Endodermal cell (in vitro differentiated cells): ENCODE measurements at regions not wholly inside any gene's neighbourhood (a gene's known extent, or its start where the extent isn't known, plus 50 kb on each side); places are given as distances from the start of the nearest gene placed in this dataset.
"Not testable (repeated sequence)": the region's sequence is repeated elsewhere in the genome, so short reads cannot be mapped to it uniquely, and the experiment has no call there.

Experiments
- DNase-seq: peaks from one replicate; pipeline ENCODE4 v3.0.0-alpha.2; 2017
- H3K27ac ChIP-seq: 2 replicates; pipeline ENCODE4 v1.5.1; 2013; ENCODE audit warnings: mild to moderate bottlenecking, low read depth, low read length, moderate library complexity
- H3K27me3 ChIP-seq: 2 replicates; pipeline ENCODE4 v1.6.1; 2013; ENCODE audit warnings: mild to moderate bottlenecking, low read length, moderate library complexity; ENCODE audit not compliant: insufficient read depth, control insufficient read depth, poor library complexity, severe bottlenecking
- H3K36me3 ChIP-seq: 2 replicates; pipeline ENCODE4 v1.7.0; 2013; ENCODE audit warnings: mild to moderate bottlenecking, low read length, moderate library complexity; ENCODE audit not compliant: control insufficient read depth, insufficient read depth
- H3K4me1 ChIP-seq: one replicate; pipeline ENCODE4 v1.7.0; 2013; ENCODE audit warnings: low read length; ENCODE audit not compliant: control insufficient read depth, insufficient read depth
- H3K4me3 ChIP-seq: 2 replicates; pipeline ENCODE4 v1.5.1; 2013; ENCODE audit warnings: mild to moderate bottlenecking, low read length, moderate library complexity
- H3K9ac ChIP-seq: 2 replicates; pipeline ENCODE4 v1.6.1; 2013; ENCODE audit warnings: mild to moderate bottlenecking, low read length, moderate library complexity; ENCODE audit not compliant: poor library complexity, severe bottlenecking; ENCODE audit errors: extremely low read depth
- H3K9me3 ChIP-seq: 2 replicates; pipeline ENCODE4 v1.6.1; 2013; ENCODE audit warnings: mild to moderate bottlenecking, low read length, moderate library complexity; ENCODE audit not compliant: control insufficient read depth
- H3K27ac Mint-ChIP-seq: 2 replicates; pipeline ENCODE4 v1.8.0; 2020; ENCODE audit warnings: mixed read lengths
- H3K27me3 Mint-ChIP-seq: 2 replicates; pipeline ENCODE4 v1.8.0; 2021; ENCODE audit warnings: mild to moderate bottlenecking, mixed read lengths; ENCODE audit not compliant: insufficient read depth
- H3K36me3 Mint-ChIP-seq: 2 replicates; pipeline ENCODE4 v1.8.0; 2020; ENCODE audit warnings: low read depth, mixed read lengths
- H3K4me1 Mint-ChIP-seq: 2 replicates; pipeline ENCODE4 v1.8.0; 2020; ENCODE audit warnings: mixed read lengths
- H3K4me3 Mint-ChIP-seq: 2 replicates; pipeline ENCODE4 v1.8.0; 2020; ENCODE audit warnings: mild to moderate bottlenecking, moderate library complexity, mixed read lengths
- H3K9me3 Mint-ChIP-seq: 2 replicates; pipeline ENCODE4 v1.8.0; 2020; ENCODE audit warnings: mild to moderate bottlenecking, mixed read lengths
- CTCF ChIP-seq: fragments of 200-600 bp; sonication (generic); conservative IDR thresholded peaks from 2 replicates; pipeline ENCODE4 v1.5.0; 2021; ENCODE audit warnings: antibody characterized with exemption, mild to moderate bottlenecking
- WGBS, 2 experiments: methylation state at CpG; one replicate each; pipeline versions ENCODE4 v1.1.5 to v1.1.7; 2013; ENCODE audit warnings: missing lambda C conversion rate in 2 of 2, mixed read lengths in 1 of 2; ENCODE audit not compliant: insufficient coverage in 1 of 2, insufficient read length in 1 of 2; 5-methylcytosine and 5-hydroxymethylcytosine counted together

- not testable (repeated sequence) for H3K27me3 Mint-ChIP-seq, H3K27ac Mint-ChIP-seq, H3K9ac ChIP-seq, H3K36me3 ChIP-seq, H3K36me3 Mint-ChIP-seq, H3K4me1 Mint-ChIP-seq, H3K27ac ChIP-seq, H3K4me3 ChIP-seq, H3K4me1 ChIP-seq, H3K27me3 ChIP-seq, H3K4me3 Mint-ChIP-seq, H3K9me3 ChIP-seq
- peak; percentile 49 for TF ChIP-seq CTCF
- 74% methylated on average over 3 of the region's 3 CpGs; no CpG with 5 or more reads in 1 of the 2 experiments for WGBS, 2 experiments
- H3K9me3 Mint-ChIP-seq: peaks cover 28% of the 10 kb centered on the region
- peak; percentile 59 for DNase-seq
Measured at GRCh38 chr3:91469251-91469650, 2361.8 kb downstream of the EPHA3 start.

GRCh38 chr3:91485026-91485425 is 2377.6 kb downstream of the EPHA3 start:
- DNase-seq: not testable (repeated sequence)

GRCh38 chr3:91485891-91486290 is 2378.5 kb downstream of the EPHA3 start:
- WGBS, 2 experiments: 73 to 100% methylated on average over 1 to 2 of the region's 2 CpGs
- H3K9me3 ChIP-seq: peaks cover 11% of the 10 kb centered on the region
- not testable (repeated sequence) for H3K4me3 ChIP-seq, DNase-seq, H3K9ac ChIP-seq, H3K4me1 Mint-ChIP-seq, H3K27ac Mint-ChIP-seq, H3K27me3 ChIP-seq, H3K27me3 Mint-ChIP-seq, H3K4me1 ChIP-seq, H3K27ac ChIP-seq, H3K36me3 Mint-ChIP-seq, H3K36me3 ChIP-seq, H3K4me3 Mint-ChIP-seq
- H3K9me3 Mint-ChIP-seq: peaks cover 41% of the 10 kb centered on the region

More at GRCh38 chr3:91485026-91485425, 2377.6 kb downstream of the EPHA3 start:
- not testable (repeated sequence) for H3K9ac ChIP-seq, H3K27me3 Mint-ChIP-seq, H3K4me3 ChIP-seq, H3K27me3 ChIP-seq, H3K4me3 Mint-ChIP-seq, H3K4me1 Mint-ChIP-seq, H3K27ac ChIP-seq, H3K36me3 Mint-ChIP-seq, H3K4me1 ChIP-seq, H3K36me3 ChIP-seq, H3K27ac Mint-ChIP-seq
- peaks cover 42% of the 10 kb centered on the region for H3K9me3 Mint-ChIP-seq
- peaks cover 12% of the 10 kb centered on the region for H3K9me3 ChIP-seq
- peak; percentile 50 for TF ChIP-seq CTCF

GRCh38 chr3:91497712-91498111 is 2390.3 kb downstream of the EPHA3 start:
- peaks cover 31% of the 10 kb centered on the region for H3K9me3 Mint-ChIP-seq
- H3K9me3 ChIP-seq, DNase-seq, H3K27ac Mint-ChIP-seq, H3K36me3 Mint-ChIP-seq, H3K36me3 ChIP-seq, H3K4me3 ChIP-seq, H3K9ac ChIP-seq, H3K27me3 ChIP-seq, H3K27me3 Mint-ChIP-seq, H3K27ac ChIP-seq, H3K4me3 Mint-ChIP-seq, H3K4me1 ChIP-seq, H3K4me1 Mint-ChIP-seq: not testable (repeated sequence)
- WGBS, 2 experiments: 65 to 80% methylated on average over 1 of the region's 2 CpGs

GRCh38 chr3:91499850-91500249 is 2392.4 kb downstream of the EPHA3 start:
- WGBS, 2 experiments: 14% methylated on average over 1 of the region's 1 CpG; no CpG with 5 or more reads in 1 of the 2 experiments
- H3K36me3 ChIP-seq, H3K27me3 Mint-ChIP-seq, H3K27me3 ChIP-seq, DNase-seq, H3K27ac ChIP-seq, H3K27ac Mint-ChIP-seq, H3K9ac ChIP-seq, H3K36me3 Mint-ChIP-seq, H3K4me3 Mint-ChIP-seq, H3K9me3 ChIP-seq, H3K4me1 ChIP-seq, H3K4me3 ChIP-seq, H3K4me1 Mint-ChIP-seq: not testable (repeated sequence)
- H3K9me3 Mint-ChIP-seq: peaks cover 33% of the 10 kb centered on the region

- H3K27me3 ChIP-seq, H3K4me1 Mint-ChIP-seq, H3K27me3 Mint-ChIP-seq, H3K9ac ChIP-seq, H3K9me3 ChIP-seq, H3K4me1 ChIP-seq, H3K27ac Mint-ChIP-seq, H3K36me3 ChIP-seq, H3K36me3 Mint-ChIP-seq, H3K27ac ChIP-seq, H3K4me3 Mint-ChIP-seq, H3K4me3 ChIP-seq: not testable (repeated sequence)
- peaks cover 28% of the 10 kb centered on the region for H3K9me3 Mint-ChIP-seq
- 89 to 100% methylated on average over 1 of the region's 1 CpG for WGBS, 2 experiments
- peak; percentile 36 for DNase-seq
Measured at GRCh38 chr3:91504874-91505273, 2397.5 kb downstream of the EPHA3 start.
